K562 (cell line): ENCODE measurements at regions not wholly inside any gene's neighbourhood (a gene's known extent, or its start where the extent isn't known, plus 50 kb on each side); places are given as distances from the start of the nearest gene placed in this dataset.
A peak's percentile ranks its signal among the peaks of the same experiment; 100 is the strongest.

Experiments used
- ATAC-seq: fragments of 200-7000 bp; cut with Tn5 transposase; 3 replicates; pipeline ENCODE4 v1.9.1; 2020; ENCODE audit warnings: moderate library complexity
- BruUV-seq: library from RNA; stranded (reverse); fragments of 400-500 nt; replicated peaks from 2 replicates; lab custom pipeline; 2021; lab: Mats Ljungman, UMichigan
- CTCF ChIA-PET: fragments of 300-600 bp; formaldehyde crosslinking; extraction: SDS; loops from one replicate; lab custom pipeline; 2021; ENCODE audit warnings: low intra/inter-chr PET ratio; lab: Yijun Ruan, JAX
- POLR2A ChIA-PET: fragments of 300-600, 350-650 bp; sonication (Branson Sonifier 250); formaldehyde crosslinking; extraction: SDS; loops from one replicate; lab custom pipeline; 2021; ENCODE audit warnings: antibody characterized with exemption, inconsistent platforms; lab: Yijun Ruan, JAX
- DNase-seq, 4 experiments: peaks; one replicate each; pipeline versions ENCODE4 v3.0.0 to v3.0.0-alpha.2; 2011 to 2018; ENCODE audit warnings: low spot score in 3 of 4, mixed read lengths in 3 of 4; ENCODE audit errors: extremely low read depth in 1 of 4
- FAIRE-seq: peaks from 2 replicates; lab custom pipeline; 2011; peaks lifted over from hg19 to GRCh38; lab: Jason Lieb, UNC
- H2AFZ ChIP-seq: 2 replicates; pipeline ENCODE4 v1.6.0; 2011; ENCODE audit warnings: low read depth, low read length, control low read depth, inconsistent platforms
- H3K27ac ChIP-seq: fragments of 200-600 bp; 3 replicates; pipeline ENCODE4 v1.8.0; 2011; ENCODE audit warnings: low read depth, mild to moderate bottlenecking, control low read depth, inconsistent platforms, low read length, moderate library complexity, mixed read lengths; ENCODE audit errors: extremely low read depth
- H3K27me3 ChIP-seq, 2 experiments: fragments of 300-600 bp in 1 of 2; 2 replicates in 1 of 2; 3 replicates in 1 of 2; pipeline versions ENCODE4 v1.6.0 to v1.8.0; 2011; ENCODE audit warnings: inconsistent platforms in 2 of 2, low read length in 2 of 2, mild to moderate bottlenecking in 1 of 2, mixed read lengths in 1 of 2, moderate library complexity in 1 of 2; ENCODE audit not compliant: control insufficient read depth in 2 of 2, insufficient read depth in 2 of 2
- H3K36me3 ChIP-seq: fragments of 300-600 bp; 3 replicates; pipeline ENCODE4 v1.8.0; 2011; ENCODE audit warnings: mild to moderate bottlenecking, low read length, inconsistent platforms; ENCODE audit not compliant: control insufficient read depth, insufficient read depth
- H3K4me1 ChIP-seq, 2 experiments: fragments of 200-600 bp in 1 of 2; replicated peaks in 1 of 2; 2 replicates in 1 of 2; 3 replicates in 1 of 2; pipeline versions ENCODE4 v1.5.1 to v1.8.0; 2011; ENCODE audit warnings: inconsistent platforms in 2 of 2, low read length in 2 of 2, mild to moderate bottlenecking in 1 of 2, mixed read lengths in 1 of 2, moderate library complexity in 1 of 2; ENCODE audit not compliant: control insufficient read depth in 2 of 2, insufficient read depth in 2 of 2
- H3K4me2 ChIP-seq: 2 replicates; pipeline ENCODE4 v1.6.1; 2011; ENCODE audit warnings: low read length, control low read depth, inconsistent platforms, mixed read lengths; ENCODE audit not compliant: insufficient read depth
- H3K4me3 ChIP-seq: fragments of 200-600 bp; sonication (generic), shearing (Covaris generic); 2 replicates; pipeline ENCODE4 v1.5.1; 2016; ENCODE audit warnings: control low read depth, inconsistent platforms
- H3K79me2 ChIP-seq: fragments of 200-600 bp; 3 replicates; pipeline ENCODE4 v1.8.0; 2011; ENCODE audit warnings: low read length, inconsistent platforms; ENCODE audit not compliant: control insufficient read depth, insufficient read depth
- H3K9ac ChIP-seq, 2 experiments: 2 replicates each; pipeline versions ENCODE4 v1.6.0 to v1.6.1; 2011; ENCODE audit warnings: low read depth in 2 of 2, low read length in 2 of 2, control low read depth in 1 of 2, inconsistent platforms in 1 of 2, mild to moderate bottlenecking in 1 of 2, mixed read lengths in 1 of 2; ENCODE audit not compliant: insufficient read depth in 1 of 2
- H3K9me1 ChIP-seq: one replicate; pipeline ENCODE4 v1.6.0; 2011; ENCODE audit warnings: inconsistent platforms, mild to moderate bottlenecking, low read length, moderate library complexity; ENCODE audit not compliant: control insufficient read depth, insufficient read depth
- H3K9me3 ChIP-seq: replicated peaks from 2 replicates; pipeline ENCODE4 v1.5.1; 2011; ENCODE audit warnings: low read depth, low read length, inconsistent platforms; ENCODE audit not compliant: control insufficient read depth, insufficient read depth
- H4K20me1 ChIP-seq: replicated peaks from 2 replicates; pipeline ENCODE4 v1.6.1; 2011; ENCODE audit warnings: low read length, inconsistent platforms, mixed read lengths; ENCODE audit not compliant: control insufficient read depth, insufficient read depth
- ARID4B ChIP-seq: sonication (generic); formaldehyde crosslinking; IDR thresholded peaks from 2 replicates; pipeline ENCODE4 v1.8.0; 2022; ENCODE audit warnings: mild to moderate bottlenecking, missing genetic modification reagents
- WGBS: fragments of 100-300 bp; shearing (Covaris generic); methylation state at CpG from one replicate; pipeline ENCODE4 v1.1.6; 2016; ENCODE audit warnings: low coverage, mixed read lengths; ENCODE audit not compliant: insufficient coverage; ENCODE audit errors: missing lambda C conversion rate; 5-methylcytosine and 5-hydroxymethylcytosine counted together
- in situ Hi-C: fragments of 300-500 bp; cut with MboI; formaldehyde crosslinking; loops from 4 replicates; pipeline ENCODE4 v1.15.0; 2018; ENCODE audit warnings: inconsistent platforms, mixed read lengths
- intact Hi-C: fragments of 100-400 bp; cut with micrococcal nuclease; formaldehyde crosslinking; loops from 2 replicates; pipeline ENCODE4 v1.14.2; 2022
- TF ChIP-seq, protein P1 (sequence below): fragments of 450-650 bp; formaldehyde crosslinking; conservative IDR thresholded peaks from 2 replicates; pipeline ENCODE4 v1.4.0; 2022; ENCODE audit warnings: mild to moderate bottlenecking, missing genetic modification characterization

- FAIRE-seq (peak; percentile 11), DNase-seq (no peak), ATAC-seq (peak; percentile 56)
- Histone ChIP-seq H3K4me2 (peak overlapping the region; percentile 56), H3K9me1 (no peaks in the 10 kb centered on the region), H3K4me1 (peaks cover 0 to 13% of the 10 kb centered on the region in 2 experiments; a peak in 3 of 5 replicates), H3K9me3 (no peaks in the 10 kb centered on the region), H3K27me3 (no peaks in the 10 kb centered on the region), H3K9ac (peak overlapping the region in 1 of 2 experiments; percentile 33; a peak in 1 of 4 replicates), H3K4me3 (no peak overlapping the region), H3K27ac (no peak overlapping the region), H2AFZ (peak overlapping the region; percentile 69), H3K36me3 (no peaks in the 10 kb centered on the region), H3K79me2 (no peaks in the 10 kb centered on the region), H4K20me1 (no peaks in the 10 kb centered on the region)
- intact Hi-C loops = no loop called here
- no TSS peak for BruUV-seq
- ChIA-PET CTCF (no interaction called here), POLR2A (interaction anchor here (0.6 to 1.4 kb wide), 2 partner anchors 12 to 15 kb away, joined by 3 read pairs; no protein-coding TSS in a partner anchor)
- WGBS = 26% methylated on average over 16 of the region's 16 CpGs
- in situ Hi-C loops = no loop called here
- TF ChIP-seq, protein P1, sequence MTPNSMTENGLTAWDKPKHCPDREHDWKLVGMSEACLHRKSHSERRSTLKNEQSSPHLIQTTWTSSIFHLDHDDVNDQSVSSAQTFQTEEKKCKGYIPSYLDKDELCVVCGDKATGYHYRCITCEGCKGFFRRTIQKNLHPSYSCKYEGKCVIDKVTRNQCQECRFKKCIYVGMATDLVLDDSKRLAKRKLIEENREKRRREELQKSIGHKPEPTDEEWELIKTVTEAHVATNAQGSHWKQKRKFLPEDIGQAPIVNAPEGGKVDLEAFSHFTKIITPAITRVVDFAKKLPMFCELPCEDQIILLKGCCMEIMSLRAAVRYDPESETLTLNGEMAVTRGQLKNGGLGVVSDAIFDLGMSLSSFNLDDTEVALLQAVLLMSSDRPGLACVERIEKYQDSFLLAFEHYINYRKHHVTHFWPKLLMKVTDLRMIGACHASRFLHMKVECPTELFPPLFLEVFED = no peak
- TF ChIP-seq ARID4B (CRISPR knock-in tag) = no peak
Measured at GRCh38 chr6:14655201-14656061, 537.9 kb downstream of the CD83 start.
